ENCODE measurements at regions not wholly inside any gene's neighbourhood (a gene's known extent, or its start where the extent isn't known, plus 50 kb on each side); places are given as distances from the start of the nearest gene placed in this dataset.
A peak's percentile ranks its signal among the peaks of the same experiment; 100 is the strongest.

- no peaks in the 10 kb centered on the region for H3K36me3 ChIP-seq
- no peaks in the 10 kb centered on the region for H3K9me3 ChIP-seq
- H3K4me3 ChIP-seq, result no peak overlapping the region
- H3K27me3 ChIP-seq, result 0 out of 2 replicates have a peak, but pooled peaks cover 2% of the 10 kb centered on the region
- no peak for DNase-seq
Measured at GRCh38 chr1:86296305-86297205, 99.6 kb downstream of the ODF2L start.

DNA sequence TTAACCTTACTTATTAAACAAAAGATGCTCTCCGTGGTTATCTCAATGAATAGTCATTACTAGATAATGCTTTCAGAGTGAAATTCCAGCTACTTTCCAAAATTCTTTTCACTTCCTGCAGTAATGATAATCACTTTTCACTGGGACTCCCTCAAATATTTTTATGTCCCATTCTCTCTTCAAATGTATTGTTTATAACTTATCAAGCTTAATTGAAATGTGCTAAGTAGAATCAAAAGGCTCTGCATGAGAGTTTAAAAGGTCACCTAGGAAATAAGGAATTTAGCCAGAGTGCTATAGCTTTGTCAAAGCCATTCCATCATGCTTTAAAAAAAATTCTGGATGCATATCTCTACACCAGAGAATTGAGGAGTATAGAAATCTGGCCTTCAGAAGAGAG is 106.4 kb downstream of the ODF2L start:
- no peaks in the 10 kb centered on the region for H3K27me3 ChIP-seq
- H3K4me3 ChIP-seq, result no peak overlapping the region
- H3K9me3 ChIP-seq, result no peaks in the 10 kb centered on the region
- DNase-seq, result no peak
- no peaks in the 10 kb centered on the region for H3K36me3 ChIP-seq

- no peak for DNase-seq
- no peaks in the 10 kb centered on the region for H3K27me3 ChIP-seq
- no peaks in the 10 kb centered on the region for H3K36me3 ChIP-seq
- H3K9me3 ChIP-seq, result no peaks in the 10 kb centered on the region
- no peak overlapping the region for H3K4me3 ChIP-seq
Measured at GRCh38 chr1:86289161-86289560, 107.0 kb downstream of the ODF2L start.

GRCh38 chr1:86288586-86289147 is 107.5 kb downstream of the ODF2L start:
- no peaks in the 10 kb centered on the region for H3K27me3 ChIP-seq
- no peaks in the 10 kb centered on the region for H3K9me3 ChIP-seq

GRCh38 chr1:86285796-86286195 is 110.3 kb downstream of the ODF2L start:
- H3K9me3 ChIP-seq, result no peaks in the 10 kb centered on the region
- H3K36me3 ChIP-seq, result no peaks in the 10 kb centered on the region
- no peaks in the 10 kb centered on the region for H3K27me3 ChIP-seq
- H3K4me3 ChIP-seq, result no peak overlapping the region
- no peak for DNase-seq

More at GRCh38 chr1:86288586-86289147, 107.5 kb downstream of the ODF2L start:
- Histone ChIP-seq H3K36me3 (no peaks in the 10 kb centered on the region), H3K4me3 (no peak overlapping the region)
- no peak for DNase-seq

GRCh38 chr1:86282611-86283010 is 113.5 kb downstream of the ODF2L start:
- Histone ChIP-seq H3K27me3 (no peaks in the 10 kb centered on the region), H3K36me3 (no peaks in the 10 kb centered on the region), H3K4me3 (no peak overlapping the region), H3K9me3 (no peaks in the 10 kb centered on the region)
- DNase-seq, result no peak

DNA sequence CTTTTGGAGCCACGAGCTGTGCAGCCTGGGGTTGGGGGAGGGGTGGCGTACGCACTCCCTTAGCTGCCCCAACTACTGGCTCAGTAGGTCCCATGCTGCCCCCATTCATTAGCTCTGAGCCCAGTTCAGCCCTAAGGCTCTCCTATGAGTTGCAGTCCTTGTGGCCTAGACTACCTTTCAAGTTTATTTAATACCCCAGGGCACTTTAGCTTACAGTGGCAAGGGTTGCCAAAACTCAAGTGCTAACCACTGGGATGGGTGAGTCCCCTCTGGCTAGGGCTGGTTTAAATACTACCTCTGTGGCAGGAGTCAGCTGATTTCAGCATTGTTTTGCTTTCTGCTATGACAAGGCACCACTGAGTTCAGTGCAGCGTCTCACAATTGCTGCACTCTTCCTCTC is 118.2 kb downstream of the ODF2L start:
- no peak overlapping the region for H3K4me3 ChIP-seq
- DNase-seq, result no peak
- no peaks in the 10 kb centered on the region for H3K36me3 ChIP-seq
- no peaks in the 10 kb centered on the region for H3K9me3 ChIP-seq
- no peaks in the 10 kb centered on the region for H3K27me3 ChIP-seq

GRCh38 chr1:86273066-86273465 is 116.5 kb upstream of the COL24A1 start:
- Histone ChIP-seq H3K36me3 (no peaks in the 10 kb centered on the region), H3K4me3 (no peak overlapping the region), H3K27me3 (no peaks in the 10 kb centered on the region), H3K9me3 (no peaks in the 10 kb centered on the region)
- DNase-seq, result no peak

DNA sequence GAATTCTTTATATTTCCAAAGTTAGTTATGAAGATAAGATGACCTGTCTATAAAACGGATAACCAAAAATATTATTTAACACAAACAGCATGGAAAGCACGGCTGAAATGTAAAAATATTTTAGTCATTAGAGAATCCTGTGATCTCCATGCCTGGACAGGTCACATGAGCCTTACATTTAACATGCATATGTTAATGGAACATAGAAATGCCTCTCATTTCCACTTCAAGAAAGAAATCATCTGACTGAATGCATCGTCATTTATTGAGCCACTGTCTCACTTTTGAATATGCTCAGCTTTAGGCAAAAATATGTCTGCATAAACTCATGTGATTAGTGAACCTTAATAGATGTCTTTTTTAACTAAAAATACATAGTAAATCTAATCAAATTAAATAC is 115.5 kb upstream of the COL24A1 start:
- Histone ChIP-seq H3K27me3 (no peaks in the 10 kb centered on the region), H3K9me3 (no peaks in the 10 kb centered on the region), H3K36me3 (no peaks in the 10 kb centered on the region), H3K4me3 (no peak overlapping the region)
- no peak for DNase-seq

- Histone ChIP-seq H3K27me3 (no peaks in the 10 kb centered on the region), H3K36me3 (no peaks in the 10 kb centered on the region), H3K4me3 (no peak overlapping the region), H3K9me3 (no peaks in the 10 kb centered on the region)
- DNase-seq, result no peak
Measured at GRCh38 chr1:86271046-86271445, 114.5 kb upstream of the COL24A1 start.

DNA sequence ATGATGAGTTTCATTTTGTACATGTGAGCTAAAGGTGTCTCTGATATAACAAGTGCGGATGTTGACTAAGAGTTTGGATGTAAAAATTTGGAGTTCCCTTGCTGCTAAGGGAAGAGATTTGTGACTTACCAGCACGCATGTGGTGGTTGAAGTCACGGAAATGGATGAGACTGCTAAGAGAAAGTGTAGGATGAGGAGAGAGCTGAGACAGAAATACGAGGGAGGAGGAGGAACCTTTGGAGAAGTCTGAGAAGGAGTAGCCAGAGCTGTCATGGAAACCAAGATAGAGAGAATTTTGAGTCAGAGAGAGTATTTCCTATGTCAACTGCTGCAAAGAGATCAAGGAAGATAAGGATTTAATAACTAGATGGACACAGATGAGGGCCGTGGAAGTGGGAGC is 106.5 kb upstream of the COL24A1 start:
- Histone ChIP-seq H3K36me3 (no peaks in the 10 kb centered on the region), H3K9me3 (no peaks in the 10 kb centered on the region), H3K27me3 (no peaks in the 10 kb centered on the region), H3K4me3 (no peak overlapping the region)
- DNase-seq, result no peak

GRCh38 chr1:86260476-86260875 is 103.9 kb upstream of the COL24A1 start:
- no peaks in the 10 kb centered on the region for H3K27me3 ChIP-seq
- H3K36me3 ChIP-seq, result no peaks in the 10 kb centered on the region
- DNase-seq, result no peak
- H3K9me3 ChIP-seq, result no peaks in the 10 kb centered on the region
- no peak overlapping the region for H3K4me3 ChIP-seq

DNA sequence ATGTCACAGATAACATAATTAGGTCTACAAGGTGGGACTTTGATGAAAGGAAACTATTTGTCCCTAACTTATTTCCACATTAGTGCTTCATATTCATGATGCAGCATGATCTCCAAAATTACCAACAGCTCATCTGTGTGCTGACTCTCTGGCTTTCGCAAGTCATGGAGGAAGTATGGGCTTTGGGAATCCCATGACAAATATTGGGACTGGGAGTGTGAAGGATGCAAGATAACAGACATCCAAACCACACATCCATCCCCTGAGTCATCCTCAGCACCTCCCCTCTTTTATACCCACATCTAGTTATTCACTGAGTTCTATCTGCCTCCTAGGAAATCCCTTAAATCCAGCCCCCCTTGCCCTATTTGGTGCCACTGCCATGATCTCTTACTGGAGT is 102.8 kb upstream of the COL24A1 start:
- Histone ChIP-seq H3K4me3 (no peak overlapping the region), H3K9me3 (no peaks in the 10 kb centered on the region), H3K27me3 (no peaks in the 10 kb centered on the region), H3K36me3 (no peaks in the 10 kb centered on the region)
- no peak for DNase-seq

GRCh38 chr1:86258101-86258500 is 101.5 kb upstream of the COL24A1 start:
- Histone ChIP-seq H3K27me3 (no peaks in the 10 kb centered on the region), H3K36me3 (no peaks in the 10 kb centered on the region), H3K9me3 (no peaks in the 10 kb centered on the region), H3K4me3 (no peak overlapping the region)
- peak; percentile 23 for DNase-seq

GRCh38 chr1:86247597-86248279 is 91.2 kb upstream of the COL24A1 start:
- no peaks in the 10 kb centered on the region for H3K36me3 ChIP-seq
- no peaks in the 10 kb centered on the region for H3K27me3 ChIP-seq
- H3K4me3 ChIP-seq, result peak overlapping the region; percentile 17; the same call in 1 of the 2 replicates
- H3K9me3 ChIP-seq, result no peaks in the 10 kb centered on the region
- peak; percentile 85 for DNase-seq

DNA sequence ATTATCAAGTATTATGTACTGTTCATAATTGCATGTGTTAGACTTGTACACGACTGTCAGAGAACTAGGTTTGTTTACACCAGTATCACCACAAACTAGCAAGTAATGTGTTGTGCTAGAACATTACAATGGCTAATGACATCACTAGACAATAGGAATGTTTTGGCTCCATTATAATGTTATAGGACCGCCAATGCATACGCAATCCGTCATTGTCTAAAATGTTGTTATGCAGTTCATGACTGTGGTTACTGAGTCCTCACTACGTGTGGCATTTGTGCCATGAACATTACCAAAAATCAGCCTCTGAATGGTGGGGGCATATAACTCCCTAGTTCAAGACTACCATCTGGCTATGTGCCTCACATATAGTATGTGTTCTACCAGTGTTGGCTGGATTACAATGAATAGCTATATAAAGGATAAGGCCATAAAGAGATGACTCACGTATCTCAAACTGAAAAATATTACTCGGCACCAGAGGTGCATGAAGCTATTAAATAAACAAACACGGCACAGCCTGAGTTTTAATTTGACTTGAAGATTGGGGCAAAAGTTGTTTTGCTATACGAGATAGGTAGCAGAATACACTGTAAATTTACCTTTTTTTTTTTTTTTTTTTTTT is 89.1 kb upstream of the COL24A1 start:
- no peaks in the 10 kb centered on the region for H3K27me3 ChIP-seq
- H3K9me3 ChIP-seq, result no peaks in the 10 kb centered on the region
- DNase-seq, result no peak
- H3K4me3 ChIP-seq, result no peak overlapping the region
- H3K36me3 ChIP-seq, result no peaks in the 10 kb centered on the region

DNA sequence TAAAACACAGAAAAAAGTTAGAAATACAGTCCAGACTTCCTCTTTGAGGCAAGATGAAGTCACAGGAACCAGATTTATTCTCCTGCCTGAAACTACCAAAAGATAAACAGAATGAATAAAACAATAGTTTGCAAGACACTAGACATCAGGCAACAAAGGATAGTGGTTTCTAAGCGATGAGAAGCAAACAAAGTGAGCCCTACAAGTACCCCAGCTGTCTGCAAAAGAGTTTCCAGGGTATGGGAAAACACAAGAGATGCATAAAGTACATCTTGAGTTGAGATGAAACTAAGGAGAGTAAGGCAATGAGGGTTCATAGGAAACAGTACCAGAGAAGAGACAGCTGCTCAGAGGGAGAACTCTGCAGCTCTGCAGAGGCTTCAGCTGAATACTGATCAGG is 83.3 kb upstream of the COL24A1 start:
- Histone ChIP-seq H3K4me3 (no peak overlapping the region), H3K27me3 (no peaks in the 10 kb centered on the region)
- no peak for DNase-seq

More for the DNA sequence above, 83.3 kb upstream of the COL24A1 start:
- H3K36me3 ChIP-seq, result no peaks in the 10 kb centered on the region
- peaks cover 11% of the 10 kb centered on the region for H3K9me3 ChIP-seq
